ENCODE measurements at regions not wholly inside any gene's neighbourhood (a gene's known extent, or its start where the extent isn't known, plus 50 kb on each side); places are given as distances from the start of the nearest gene placed in this dataset.
"Not testable (repeated sequence)": the region's sequence is repeated elsewhere in the genome, so short reads cannot be mapped to it uniquely, and the experiment has no call there.

DNA sequence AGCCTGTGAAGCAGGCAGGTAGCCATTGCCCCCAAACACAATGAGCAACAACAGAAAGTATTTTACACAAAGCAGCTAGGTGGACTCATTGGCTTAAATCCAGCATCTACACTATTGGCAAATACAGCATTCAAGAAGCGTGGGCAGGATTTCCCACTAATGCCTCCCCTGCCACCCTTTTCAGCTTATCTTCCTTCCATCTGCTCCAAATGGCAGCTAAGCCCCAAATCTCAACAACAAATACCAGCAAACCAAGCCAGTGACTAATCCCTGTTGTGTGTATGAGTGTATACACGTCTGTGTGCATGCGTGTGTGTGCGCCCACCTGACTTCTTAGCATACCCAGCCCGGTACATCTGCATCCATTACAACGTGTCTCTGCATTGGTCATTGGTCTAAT lies 151.2 kb upstream of the WWC1 start:
- DNase-seq (ENCODE audit: low spot score) = no peak
- H3K36me3 ChIP-seq (replicated peaks; ENCODE audit: insufficient read depth, low read depth) = no peaks in the 10 kb centered on the region
- H3K4me1 ChIP-seq (ENCODE audit: insufficient read depth) = peaks cover 16% of the 10 kb centered on the region
- no peaks in the 10 kb centered on the region for H3K9me2 ChIP-seq (replicated peaks; ENCODE audit: insufficient read depth)
- H3K79me2 ChIP-seq = no peaks in the 10 kb centered on the region
- no peaks in the 10 kb centered on the region for H4K20me1 ChIP-seq (ENCODE audit: insufficient read depth, poor library complexity, severe bottlenecking)
- no peaks in the 10 kb centered on the region for H3K27me3 ChIP-seq
- 90% methylated on average over 6 of the region's 6 CpGs for whole genome bisulfite sequencing (ENCODE audit: low lambda C conversion rate, missing lambda C conversion rate)
- no peak overlapping the region for H2AFZ ChIP-seq
- no peak overlapping the region for H3K4me2 ChIP-seq
- TF ChIP-seq EZH2phosphoT487 (IDR thresholded peaks at IDR 0.05; ENCODE audit: low read depth, severe bottlenecking, unreplicated experiment) = no peak
- TF ChIP-seq, protein P1, sequence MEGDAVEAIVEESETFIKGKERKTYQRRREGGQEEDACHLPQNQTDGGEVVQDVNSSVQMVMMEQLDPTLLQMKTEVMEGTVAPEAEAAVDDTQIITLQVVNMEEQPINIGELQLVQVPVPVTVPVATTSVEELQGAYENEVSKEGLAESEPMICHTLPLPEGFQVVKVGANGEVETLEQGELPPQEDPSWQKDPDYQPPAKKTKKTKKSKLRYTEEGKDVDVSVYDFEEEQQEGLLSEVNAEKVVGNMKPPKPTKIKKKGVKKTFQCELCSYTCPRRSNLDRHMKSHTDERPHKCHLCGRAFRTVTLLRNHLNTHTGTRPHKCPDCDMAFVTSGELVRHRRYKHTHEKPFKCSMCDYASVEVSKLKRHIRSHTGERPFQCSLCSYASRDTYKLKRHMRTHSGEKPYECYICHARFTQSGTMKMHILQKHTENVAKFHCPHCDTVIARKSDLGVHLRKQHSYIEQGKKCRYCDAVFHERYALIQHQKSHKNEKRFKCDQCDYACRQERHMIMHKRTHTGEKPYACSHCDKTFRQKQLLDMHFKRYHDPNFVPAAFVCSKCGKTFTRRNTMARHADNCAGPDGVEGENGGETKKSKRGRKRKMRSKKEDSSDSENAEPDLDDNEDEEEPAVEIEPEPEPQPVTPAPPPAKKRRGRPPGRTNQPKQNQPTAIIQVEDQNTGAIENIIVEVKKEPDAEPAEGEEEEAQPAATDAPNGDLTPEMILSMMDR (IDR thresholded peaks at IDR 0.05; ENCODE audit: poor library complexity) = no peak
- no peak overlapping the region for H3K4me3 ChIP-seq
- H3K9me3 ChIP-seq (ENCODE audit: low read depth) = no peaks in the 10 kb centered on the region
- H3K27ac ChIP-seq = no peak overlapping the region

DNA sequence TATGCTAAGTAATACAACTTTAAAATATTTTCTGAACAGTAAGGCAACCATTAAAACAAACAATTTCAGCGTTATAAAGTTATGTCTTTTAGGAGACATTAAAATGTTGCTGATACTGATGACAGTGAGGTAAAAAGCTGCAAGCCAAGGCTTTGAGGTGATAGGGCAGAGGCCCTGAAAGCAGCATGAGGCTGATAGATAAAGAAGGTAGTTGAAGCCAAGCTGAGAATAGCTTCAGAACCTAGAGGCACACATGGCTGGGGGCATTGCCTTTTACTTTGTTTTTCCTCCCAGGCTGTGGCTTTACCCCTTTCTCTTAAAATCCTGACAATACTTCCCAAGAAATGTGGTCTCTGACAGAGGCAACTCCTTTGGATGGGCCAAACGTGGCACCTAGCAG lies 149.0 kb upstream of the WWC1 start:
- WGBS (ENCODE audit: low lambda C conversion rate, missing lambda C conversion rate) = 78% methylated on average over 2 of the region's 2 CpGs
- H3K4me2 ChIP-seq = no peak overlapping the region
- no peaks in the 10 kb centered on the region for H3K36me3 ChIP-seq (replicated peaks; ENCODE audit: insufficient read depth, low read depth)
- no peaks in the 10 kb centered on the region for H4K20me1 ChIP-seq (ENCODE audit: insufficient read depth, poor library complexity, severe bottlenecking)
- H3K79me2 ChIP-seq = no peaks in the 10 kb centered on the region
- no peaks in the 10 kb centered on the region for H3K9me3 ChIP-seq (ENCODE audit: low read depth)
- H3K27ac ChIP-seq = no peak overlapping the region
- TF ChIP-seq, protein P1 (IDR thresholded peaks at IDR 0.05; ENCODE audit: poor library complexity) = no peak
- peaks cover 3% of the 10 kb centered on the region for H3K27me3 ChIP-seq
- H3K9me2 ChIP-seq (replicated peaks; ENCODE audit: insufficient read depth) = no peaks in the 10 kb centered on the region
- H3K4me1 ChIP-seq (ENCODE audit: insufficient read depth) = peaks cover 2% of the 10 kb centered on the region
- H3K4me3 ChIP-seq = no peak overlapping the region
- H2AFZ ChIP-seq = no peak overlapping the region
- no peak for DNase-seq (ENCODE audit: low spot score)

DNA sequence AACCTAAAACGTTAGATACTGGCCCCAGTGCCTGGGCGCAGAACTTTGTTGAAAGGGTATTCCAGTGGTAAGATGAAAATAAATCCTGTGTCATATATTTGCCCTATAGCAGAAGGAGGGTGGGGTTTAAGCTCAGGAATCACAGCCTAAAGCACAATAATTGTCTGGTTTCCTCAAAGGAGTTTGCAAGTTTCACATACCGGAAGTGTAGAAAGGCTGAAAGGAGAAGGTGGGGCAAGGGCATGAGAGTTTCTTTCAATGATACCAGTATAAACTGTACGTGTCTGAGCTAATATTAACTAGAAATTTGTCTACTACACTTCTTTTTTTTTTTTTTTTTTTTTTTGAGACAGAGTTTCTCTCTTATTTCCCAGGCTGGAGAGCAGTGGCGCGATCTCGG lies 147.9 kb upstream of the WWC1 start:
- not testable (repeated sequence) for H4K20me1 ChIP-seq (ENCODE audit: insufficient read depth, poor library complexity, severe bottlenecking); H2AFZ ChIP-seq
- 88% methylated on average over 7 of the region's 7 CpGs for WGBS (ENCODE audit: low lambda C conversion rate, missing lambda C conversion rate)

DNA sequence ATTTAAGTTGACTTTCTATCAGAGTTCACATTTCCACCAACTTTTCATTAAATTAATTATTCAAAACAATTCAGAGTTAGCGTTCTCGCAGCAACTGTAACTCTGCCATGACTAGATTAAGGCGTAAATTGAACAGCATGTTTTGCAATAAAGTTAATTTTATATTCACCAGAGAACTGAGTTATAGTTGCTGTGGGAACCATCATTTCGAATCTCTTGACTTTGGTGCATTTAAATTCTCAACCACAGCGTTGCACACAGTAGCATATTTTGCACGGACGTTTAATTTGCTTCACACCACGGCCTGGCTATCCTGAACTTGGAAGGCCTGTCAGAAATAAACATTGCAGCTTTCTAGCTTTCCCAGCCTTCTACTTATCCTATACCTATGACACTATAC lies 144.3 kb upstream of the WWC1 start:
- Histone ChIP-seq H3K4me1 (ENCODE audit: insufficient read depth) (no peaks in the 10 kb centered on the region), H2AFZ (no peak overlapping the region), H3K27me3 (peaks cover 3% of the 10 kb centered on the region), H3K9me2 (replicated peaks; ENCODE audit: insufficient read depth) (no peaks in the 10 kb centered on the region), H3K4me3 (no peak overlapping the region), H3K79me2 (no peaks in the 10 kb centered on the region), H3K36me3 (replicated peaks; ENCODE audit: insufficient read depth, low read depth) (no peaks in the 10 kb centered on the region), H4K20me1 (ENCODE audit: insufficient read depth, poor library complexity, severe bottlenecking) (no peaks in the 10 kb centered on the region), H3K9me3 (ENCODE audit: low read depth) (no peaks in the 10 kb centered on the region), H3K27ac (no peak overlapping the region), H3K4me2 (no peak overlapping the region)
- TF ChIP-seq, protein P1 (IDR thresholded peaks at IDR 0.05; ENCODE audit: poor library complexity) = no peak
- TF ChIP-seq EZH2 (IDR thresholded peaks at IDR 0.05; ENCODE audit: borderline replicate concordance) (no peak), EZH2phosphoT487 (IDR thresholded peaks at IDR 0.05; ENCODE audit: low read depth, severe bottlenecking, unreplicated experiment) (no peak)
- no peak for DNase-seq (ENCODE audit: low spot score)
- WGBS (ENCODE audit: low lambda C conversion rate, missing lambda C conversion rate) = 94% methylated on average over 8 of the region's 8 CpGs

More for the DNA sequence above, 147.9 kb upstream of the WWC1 start:
- H3K27me3 ChIP-seq; DNase-seq (ENCODE audit: low spot score); H3K9me3 ChIP-seq (ENCODE audit: low read depth); H3K4me1 ChIP-seq (ENCODE audit: insufficient read depth); H3K9me2 ChIP-seq (replicated peaks; ENCODE audit: insufficient read depth); H3K27ac ChIP-seq; H3K36me3 ChIP-seq (replicated peaks; ENCODE audit: insufficient read depth, low read depth); H3K4me2 ChIP-seq; H3K4me3 ChIP-seq; H3K79me2 ChIP-seq: not testable (repeated sequence)

All from hepatocyte (in vitro differentiated cells).